Activated CD4-positive, alpha-beta T cell treated with anti-CD3 and anti-CD28 coated beads, Interleukin-2, amount 50 U/mL, for 48 hours (primary cell): ENCODE measurements at regions not wholly inside any gene's neighbourhood (a gene's known extent, or its start where the extent isn't known, plus 50 kb on each side); places are given as distances from the start of the nearest gene placed in this dataset.
"Not testable (repeated sequence)": the region's sequence is repeated elsewhere in the genome, so short reads cannot be mapped to it uniquely, and the experiment has no call there.

Experiments
- DNase-seq, 2 experiments: peaks; one replicate each; pipeline ENCODE4 v3.0.0-alpha.2; 2020

- no peak for DNase-seq
Measured at GRCh38 chr3:105103139-105103538, 263.6 kb upstream of the ALCAM start.

GRCh38 chr3:105108823-105109222, 257.9 kb upstream of the ALCAM start:
- no peak for DNase-seq

- no peak for DNase-seq
Measured at GRCh38 chr3:105118905-105119304, 247.8 kb upstream of the ALCAM start.

- no peak for DNase-seq
Measured at GRCh38 chr3:105119801-105120340, 246.8 kb upstream of the ALCAM start.

- DNase-seq, result no peak
Measured at GRCh38 chr3:105130911-105131310, 235.8 kb upstream of the ALCAM start.

GRCh38 chr3:105137911-105138310, 228.8 kb upstream of the ALCAM start:
- no peak for DNase-seq

- DNase-seq, result no peak
Measured at GRCh38 chr3:105139881-105140560, 226.7 kb upstream of the ALCAM start.

- no peak for DNase-seq
Measured at GRCh38 chr3:105140899-105141367, 225.8 kb upstream of the ALCAM start.

- DNase-seq, result no peak
Measured at GRCh38 chr3:105144837-105145236, 221.9 kb upstream of the ALCAM start.

GRCh38 chr3:105145511-105145910, 221.2 kb upstream of the ALCAM start:
- DNase-seq, result no peak

GRCh38 chr3:105149197-105149596, 217.5 kb upstream of the ALCAM start:
- not testable (repeated sequence) for DNase-seq

- DNase-seq, result no peak
Measured at GRCh38 chr3:105152987-105153386, 213.7 kb upstream of the ALCAM start.

GRCh38 chr3:105154692-105155091, 212.0 kb upstream of the ALCAM start:
- DNase-seq, result no peak

- no peak for DNase-seq
Measured at GRCh38 chr3:105157067-105157765, 209.5 kb upstream of the ALCAM start.

GRCh38 chr3:105157766-105158085, 209.0 kb upstream of the ALCAM start:
- DNase-seq, result no peak

- DNase-seq, result no peak
Measured at GRCh38 chr3:105158286-105158685, 208.4 kb upstream of the ALCAM start.

- DNase-seq, result no peak
Measured at GRCh38 chr3:105162448-105162847, 204.3 kb upstream of the ALCAM start.

- DNase-seq, result no peak
Measured at GRCh38 chr3:105166893-105167292, 199.8 kb upstream of the ALCAM start.

- DNase-seq, result no peak
Measured at GRCh38 chr3:105170423-105170822, 196.3 kb upstream of the ALCAM start.

GRCh38 chr3:105174017-105174615, 192.6 kb upstream of the ALCAM start:
- DNase-seq, result no peak

- no peak for DNase-seq
Measured at GRCh38 chr3:105177576-105177975, 189.1 kb upstream of the ALCAM start.

- DNase-seq, result no peak
Measured at GRCh38 chr3:105187344-105187743, 179.4 kb upstream of the ALCAM start.

GRCh38 chr3:105195260-105195659, 171.4 kb upstream of the ALCAM start:
- no peak for DNase-seq

GRCh38 chr3:105197863-105198262, 168.8 kb upstream of the ALCAM start:
- no peak for DNase-seq
